GM12874 (cell line): ENCODE measurements at regions not wholly inside any gene's neighbourhood (a gene's known extent, or its start where the extent isn't known, plus 50 kb on each side); places are given as distances from the start of the nearest gene placed in this dataset.

Experiments
- CTCF ChIP-seq: IDR thresholded peaks from 2 replicates; pipeline ENCODE4 v1.5.1; 2011; ENCODE audit warnings: low read depth, mild to moderate bottlenecking, control low read depth, low read length, moderate library complexity; ENCODE audit not compliant: insufficient read depth

GRCh38 chr22:49594078-49594477 lies 233.6 kb downstream of the BRD1 start:
- TF ChIP-seq CTCF = no peak

- no peak for TF ChIP-seq CTCF
Observed at GRCh38 chr22:49593509-49593908, 234.2 kb downstream of the BRD1 start.

GRCh38 chr22:49592780-49593501 lies 234.7 kb downstream of the BRD1 start:
- no peak for TF ChIP-seq CTCF

GRCh38 chr22:49590851-49591445 lies 236.7 kb downstream of the BRD1 start:
- no peak for TF ChIP-seq CTCF

- no peak for TF ChIP-seq CTCF
Observed at GRCh38 chr22:49590381-49590780, 237.3 kb downstream of the BRD1 start.

- no peak for TF ChIP-seq CTCF
Observed at GRCh38 chr22:49589811-49590210, 237.9 kb downstream of the BRD1 start.

GRCh38 chr22:49589301-49589700 lies 238.4 kb downstream of the BRD1 start:
- no peak for TF ChIP-seq CTCF
